HepG2 (cell line): ENCODE measurements at regions not wholly inside any gene's neighbourhood (a gene's known extent, or its start where the extent isn't known, plus 50 kb on each side); places are given as distances from the start of the nearest gene placed in this dataset.

Experiments used
- ATAC-seq: fragments of 200-7000 bp; cut with Tn5 transposase; 3 replicates; pipeline ENCODE4 v1.9.1; 2020; ENCODE audit warnings: mild to moderate bottlenecking, moderate library complexity
- BruUV-seq: library from RNA; stranded (reverse); fragments of 400-500 nt; replicated peaks from 2 replicates; lab custom pipeline; 2021; lab: Mats Ljungman, UMichigan
- CTCF ChIA-PET: fragments of 300-600 bp; formaldehyde crosslinking; extraction: SDS; loops from one replicate; lab custom pipeline; 2021; ENCODE audit warnings: low total read pairs, inconsistent platforms, low intra/inter-chr PET ratio; lab: Yijun Ruan, JAX
- POLR2A ChIA-PET: fragments of 350-600 bp; sonication (Branson Sonifier 250); formaldehyde crosslinking; loops from one replicate; lab custom pipeline; 2020; ENCODE audit warnings: antibody characterized with exemption, inconsistent platforms; lab: Yijun Ruan, JAX
- DNase-seq: peaks from one replicate; pipeline ENCODE4 v3.0.0-alpha.2; 2015; ENCODE audit warnings: low spot score
- FAIRE-seq: peaks from 3 replicates; lab custom pipeline; 2011; peaks lifted over from hg19 to GRCh38; lab: Jason Lieb, UNC
- H2AFZ ChIP-seq: one replicate; pipeline ENCODE4 v1.6.1; 2011; ENCODE audit warnings: low read length, inconsistent platforms
- H3K27ac ChIP-seq: fragments of 300-600 bp; 3 replicates; pipeline ENCODE4 v1.8.0; 2011; ENCODE audit warnings: mixed run types, mild to moderate bottlenecking, mixed read lengths, low read length, inconsistent platforms; ENCODE audit not compliant: insufficient read depth; ENCODE audit errors: extremely low read length
- H3K27me3 ChIP-seq, 2 experiments: fragments of 200-600 bp in 1 of 2; 2 replicates in 1 of 2; 3 replicates in 1 of 2; pipeline versions ENCODE4 v1.6.0 to v1.8.0; 2011; ENCODE audit warnings: low read length in 2 of 2, mild to moderate bottlenecking in 2 of 2, moderate library complexity in 2 of 2, inconsistent platforms in 1 of 2; ENCODE audit not compliant: insufficient read depth in 2 of 2, control insufficient read depth in 1 of 2
- H3K36me3 ChIP-seq, 2 experiments: fragments of 200-600 bp in 1 of 2; replicated peaks in 1 of 2; 2 replicates in 1 of 2; 3 replicates in 1 of 2; pipeline versions ENCODE4 v1.5.1 to v1.8.0; 2011; ENCODE audit warnings: low read length in 2 of 2, inconsistent platforms in 1 of 2; ENCODE audit not compliant: insufficient read depth in 2 of 2, control insufficient read depth in 1 of 2
- H3K4me1 ChIP-seq: 2 replicates; pipeline ENCODE4 v1.5.1; 2012; ENCODE audit warnings: low read length, inconsistent platforms; ENCODE audit not compliant: insufficient read depth
- H3K4me2 ChIP-seq: 2 replicates; pipeline ENCODE4 v1.6.0; 2011; ENCODE audit warnings: low read depth, low read length, inconsistent platforms
- H3K4me3 ChIP-seq, 3 experiments: fragments of 200-600 bp in 1 of 3; sonication (generic), shearing (Covaris generic) in 1 of 3; replicated peaks in 1 of 3; 2 replicates each; pipeline ENCODE4 v1.5.1; 2011 to 2016; ENCODE audit warnings: low read length in 3 of 3, inconsistent platforms in 2 of 3, low read depth in 2 of 3, mild to moderate bottlenecking in 2 of 3, control low read depth in 1 of 3, mixed read lengths in 1 of 3; ENCODE audit not compliant: insufficient read depth in 1 of 3
- H3K79me2 ChIP-seq: one replicate; pipeline ENCODE4 v1.6.1; 2011; ENCODE audit warnings: low read length, inconsistent platforms; ENCODE audit not compliant: insufficient read depth
- H3K9ac ChIP-seq: 2 replicates; pipeline ENCODE4 v1.6.0; 2011; ENCODE audit warnings: mild to moderate bottlenecking, low read depth, low read length, inconsistent platforms; ENCODE audit not compliant: insufficient read depth
- H3K9me3 ChIP-seq: 2 replicates; pipeline ENCODE4 v1.5.1; 2012; ENCODE audit warnings: mild to moderate bottlenecking, low read length
- H4K20me1 ChIP-seq: 2 replicates; pipeline ENCODE4 v1.6.0; 2011; ENCODE audit warnings: inconsistent platforms, mild to moderate bottlenecking, low read length, moderate library complexity; ENCODE audit not compliant: insufficient read depth
- CEBPB ChIP-seq: IDR thresholded peaks from 2 replicates; pipeline ENCODE4 v1.6.1; 2011; ENCODE audit warnings: low read depth, low read length, improper control_type of control experiment, borderline replicate concordance
- CSRNP1 ChIP-seq: sonication (generic); formaldehyde crosslinking; IDR thresholded peaks from 2 replicates; pipeline ENCODE4 v1.8.1; 2023; ENCODE audit warnings: mild to moderate bottlenecking, missing genetic modification reagents
- DMAP1 ChIP-seq: IDR thresholded peaks from 2 replicates; pipeline ENCODE4 v1.6.1; 2016
- DNMT1 ChIP-seq: sonication (generic); formaldehyde crosslinking; IDR thresholded peaks from 2 replicates; pipeline ENCODE4 v1.5.1; 2020; ENCODE audit warnings: mild to moderate bottlenecking, missing genetic modification reagents
- KAT2B ChIP-seq: fragments of 150-350 bp; IDR thresholded peaks from 2 replicates; pipeline ENCODE4 v1.6.1; 2014; ENCODE audit warnings: low read depth, low read length, borderline replicate concordance
- THAP7 ChIP-seq: sonication (generic); formaldehyde crosslinking; IDR thresholded peaks from 2 replicates; pipeline ENCODE4 v1.8.1; 2023; ENCODE audit warnings: mild to moderate bottlenecking, missing genetic modification reagents
- THRA ChIP-seq: sonication (generic); formaldehyde crosslinking; IDR thresholded peaks from 2 replicates; pipeline ENCODE4 v1.4.0; 2020; ENCODE audit warnings: missing genetic modification reagents, borderline replicate concordance
- ZFP36L1 ChIP-seq: sonication (generic); formaldehyde crosslinking; IDR thresholded peaks from 2 replicates; pipeline ENCODE4 v1.8.0; 2022; ENCODE audit warnings: mild to moderate bottlenecking, missing genetic modification reagents, moderate library complexity
- ZKSCAN1 ChIP-seq: fragments of 150-350 bp; IDR thresholded peaks from 2 replicates; pipeline ENCODE4 v1.6.1; 2014; ENCODE audit warnings: low read length
- WGBS: methylation state at CpG from one replicate; pipeline ENCODE4 v1.1.6; 2017; ENCODE audit warnings: low lambda C conversion rate; 5-methylcytosine and 5-hydroxymethylcytosine counted together
- in situ Hi-C: cut with HindIII; loops from 2 replicates; pipeline ENCODE4 v1.10.0; 2017; ENCODE audit warnings: low pct_unique_long_range_greater_than_20kb; ENCODE audit not compliant: extremely low pct_ligation_motif_present
- intact Hi-C: fragments of 100-400 bp; cut with micrococcal nuclease; formaldehyde crosslinking; loops from one replicate; pipeline ENCODE4 v1.10.0; 2022; ENCODE audit not compliant: unreplicated experiment

GRCh38 chr3:81869382-81869781 lies 107.9 kb upstream of the GBE1 start:
- TF ChIP-seq CSRNP1 (CRISPR knock-in tag) (no peak), KAT2B (no peak)

GRCh38 chr3:81868597-81868996 lies 107.2 kb upstream of the GBE1 start:
- Histone ChIP-seq H3K4me2 (no peak overlapping the region), H3K27ac (no peak overlapping the region), H3K4me3 (no peak overlapping the region), H3K9ac (no peak overlapping the region), H2AFZ (no peak overlapping the region), H3K27me3 (peaks cover 0 to 4% of the 10 kb centered on the region in 2 experiments; a peak in 2 of 5 replicates), H4K20me1 (no peaks in the 10 kb centered on the region), H3K9me3 (no peaks in the 10 kb centered on the region), H3K4me1 (no peaks in the 10 kb centered on the region), H3K36me3 (no peaks in the 10 kb centered on the region), H3K79me2 (no peaks in the 10 kb centered on the region)
- WGBS = 0% methylated on average over 1 of the region's 1 CpG
- ATAC-seq (no peak), FAIRE-seq (no peak), DNase-seq (no peak)
- intact Hi-C loops (no loop called here), in situ Hi-C loops (no loop called here)
- ChIA-PET POLR2A (no interaction called here), CTCF (no interaction called here)
- no peak for TF ChIP-seq DMAP1 (CRISPR knock-in tag)
- TF ChIP-seq THRA (CRISPR knock-in tag) = no peak
- no peak for TF ChIP-seq ZFP36L1 (CRISPR knock-in tag)
- TF ChIP-seq THAP7 = no peak
- peak; percentile 65; the same call in 1 of the 2 replicates for TF ChIP-seq CEBPB
- no peak for TF ChIP-seq DNMT1 (CRISPR knock-in tag)
- no peak for TF ChIP-seq ZKSCAN1
- no TSS peak for BruUV-seq

More at GRCh38 chr3:81869382-81869781, 107.9 kb upstream of the GBE1 start:
- Histone ChIP-seq H3K79me2 (no peaks in the 10 kb centered on the region), H3K36me3 (no peaks in the 10 kb centered on the region), H3K27ac (no peak overlapping the region), H3K9me3 (no peaks in the 10 kb centered on the region), H3K4me2 (no peak overlapping the region), H3K27me3 (peaks cover 0 to 4% of the 10 kb centered on the region in 2 experiments; a peak in 2 of 5 replicates), H3K4me1 (no peaks in the 10 kb centered on the region), H2AFZ (no peak overlapping the region), H4K20me1 (no peaks in the 10 kb centered on the region), H3K9ac (no peak overlapping the region), H3K4me3 (no peak overlapping the region)
- intact Hi-C loops (no loop called here), in situ Hi-C loops (no loop called here)
- POLR2A ChIA-PET = no interaction called here
- FAIRE-seq (no peak), DNase-seq (no peak), ATAC-seq (no peak)
- CTCF ChIA-PET = no interaction called here
- BruUV-seq = no TSS peak
- 0% methylated on average over 1 of the region's 1 CpG for WGBS
